Cerebellar cortex (tissue), 1 donor: ENCODE measurements at regions not wholly inside any gene's neighbourhood (a gene's known extent, or its start where the extent isn't known, plus 50 kb on each side); places are given as distances from the start of the nearest gene placed in this dataset.

Source experiments
- DNase-seq: peaks from one replicate; pipeline ENCODE4 v3.0.0-alpha.2; 2015; ENCODE audit warnings: low spot score

DNA sequence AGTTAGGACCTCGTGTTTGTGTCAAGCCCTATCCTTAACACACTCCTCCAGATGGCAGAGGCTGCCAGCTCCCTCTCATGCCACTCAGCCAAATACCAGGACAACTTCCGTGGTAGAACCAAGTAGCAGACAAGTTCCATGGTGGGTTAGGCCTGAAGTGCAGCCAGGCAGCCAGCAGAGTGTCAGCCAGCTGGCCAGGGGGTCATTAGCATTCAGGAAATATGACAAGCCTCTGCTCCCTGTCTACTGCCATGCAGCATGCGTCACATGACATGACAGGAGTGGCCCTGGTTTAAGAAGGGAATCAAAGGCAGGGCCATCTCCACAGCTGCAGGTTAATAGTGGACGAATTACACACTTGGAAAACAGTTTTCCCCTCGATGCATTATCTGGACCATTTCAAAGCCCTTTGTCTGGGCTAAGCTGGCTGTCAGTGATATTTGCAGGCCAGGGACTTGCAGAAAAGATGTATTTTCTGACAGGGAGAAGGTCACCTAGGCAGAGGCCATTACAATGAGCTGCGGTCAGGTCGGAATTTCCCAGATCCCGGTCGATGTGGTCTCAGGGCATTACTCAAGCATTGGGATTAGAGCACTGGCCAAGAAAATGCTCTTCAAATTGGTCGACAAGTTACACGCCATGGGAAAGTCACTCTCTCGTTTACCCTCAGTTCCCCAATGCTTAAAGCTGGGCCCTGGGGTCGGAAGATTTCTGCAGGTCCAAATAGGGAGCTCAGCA lies 461.7 kb upstream of the CADM1 start:
- no peak for DNase-seq

DNA sequence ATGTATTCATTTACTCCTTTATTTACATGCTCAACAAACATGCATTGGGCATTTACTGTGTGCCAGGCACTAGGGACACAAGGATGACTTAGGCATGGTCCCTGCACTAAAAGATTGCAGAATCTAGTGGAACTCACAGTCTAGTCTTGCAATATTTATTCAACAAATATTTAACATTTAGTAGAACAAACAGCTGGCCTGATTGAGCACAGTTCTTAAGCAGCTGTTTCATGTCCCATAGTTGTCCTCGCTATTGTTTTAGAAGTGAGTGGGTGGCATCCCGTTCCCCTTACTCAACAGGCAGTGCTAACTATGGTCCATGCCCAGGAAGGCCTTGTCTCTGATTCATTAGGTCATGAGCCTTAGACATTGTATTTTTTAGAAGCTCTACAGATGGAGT lies 459.9 kb upstream of the CADM1 start:
- no peak for DNase-seq

- DNase-seq, result no peak
Observed at GRCh38 chr11:115963156-115963555, 458.9 kb upstream of the CADM1 start.

GRCh38 chr11:115961159-115962003 lies 457.2 kb upstream of the CADM1 start:
- peak; percentile 65 for DNase-seq

DNA sequence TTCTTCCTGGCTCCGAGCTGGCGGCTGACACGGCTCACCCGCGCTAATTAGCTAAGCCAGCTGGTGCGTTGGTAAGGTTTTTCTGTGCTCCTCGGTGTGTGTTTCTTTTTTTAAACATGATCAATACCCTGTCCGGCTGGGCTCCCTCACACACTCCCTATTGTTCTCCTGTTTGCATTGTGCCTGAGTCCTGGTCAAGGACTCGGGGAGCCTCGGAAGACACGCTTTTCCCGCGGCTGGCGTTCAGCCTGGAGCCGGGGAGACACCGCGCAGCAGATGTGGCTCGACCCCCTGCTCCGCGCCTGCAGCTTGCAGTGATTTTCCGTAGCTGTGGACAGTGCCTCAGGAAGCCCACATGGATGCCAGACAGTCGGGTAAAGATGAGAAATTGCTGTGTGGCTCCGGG lies 454.9 kb upstream of the CADM1 start:
- DNase-seq, result peak; percentile 24

GRCh38 chr11:115958089-115959000 lies 454.1 kb upstream of the CADM1 start:
- no peak for DNase-seq

DNA sequence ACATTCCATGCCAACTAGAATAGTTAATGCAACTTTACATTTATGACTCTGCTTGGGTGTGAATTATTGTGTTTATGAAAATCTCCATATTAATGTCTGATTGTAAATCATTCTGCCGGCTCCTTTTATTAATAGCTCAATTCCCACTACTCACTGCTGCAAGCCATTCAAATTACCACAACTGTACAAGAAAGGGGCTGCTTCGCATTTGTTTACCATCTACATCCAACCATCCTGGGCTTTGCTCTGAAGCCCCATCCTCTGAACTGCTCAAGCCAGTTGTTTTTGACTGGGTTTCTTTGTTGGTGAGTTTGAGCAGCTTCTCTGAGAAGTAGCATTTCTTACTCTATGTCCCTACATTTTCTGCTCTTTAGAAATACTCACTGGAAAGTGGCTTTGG lies 451.6 kb upstream of the CADM1 start:
- DNase-seq, result no peak

DNA sequence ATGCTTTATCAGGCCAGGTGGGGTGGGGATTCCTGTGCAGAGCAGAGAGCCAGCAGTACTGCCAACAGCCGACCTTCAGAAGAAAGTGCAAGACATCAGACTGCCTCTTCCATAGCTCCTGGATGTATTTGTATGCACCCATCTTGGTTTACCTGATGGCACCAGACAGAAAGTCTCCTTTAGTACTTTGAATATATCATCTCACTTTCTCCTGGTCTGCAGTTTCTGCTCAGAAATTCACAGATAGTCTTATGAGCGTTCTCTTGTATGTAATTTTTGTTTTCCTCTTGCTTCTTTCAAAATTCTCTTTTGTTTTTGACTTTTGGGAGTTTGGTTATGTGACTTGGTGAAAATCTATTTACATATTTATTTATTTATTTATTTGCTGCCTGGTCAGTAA lies 446.4 kb upstream of the CADM1 start:
- DNase-seq, result no peak

DNA sequence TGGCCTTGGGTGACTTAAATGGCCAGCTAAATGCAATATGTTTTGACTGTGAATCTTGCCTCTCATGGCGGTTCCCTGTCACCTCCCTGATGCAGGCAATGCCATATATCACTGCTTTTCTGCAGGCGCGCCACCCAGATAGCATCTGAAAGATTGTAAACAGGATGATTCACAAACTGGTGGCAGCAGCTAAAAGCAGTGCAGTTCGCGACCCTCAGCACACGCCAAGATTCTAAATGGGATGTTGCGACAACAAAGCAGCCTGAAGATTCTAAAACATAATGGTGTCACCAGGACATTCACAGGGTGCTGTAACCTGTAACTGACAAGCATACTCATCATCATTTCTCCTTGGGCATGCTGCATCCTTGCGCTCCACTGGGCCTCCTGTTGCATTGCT lies 440.4 kb upstream of the CADM1 start:
- DNase-seq, result no peak

- no peak for DNase-seq
Observed at GRCh38 chr11:115942011-115942410, 437.8 kb upstream of the CADM1 start.

GRCh38 chr11:115941481-115941993 lies 437.3 kb upstream of the CADM1 start:
- DNase-seq, result no peak

DNA sequence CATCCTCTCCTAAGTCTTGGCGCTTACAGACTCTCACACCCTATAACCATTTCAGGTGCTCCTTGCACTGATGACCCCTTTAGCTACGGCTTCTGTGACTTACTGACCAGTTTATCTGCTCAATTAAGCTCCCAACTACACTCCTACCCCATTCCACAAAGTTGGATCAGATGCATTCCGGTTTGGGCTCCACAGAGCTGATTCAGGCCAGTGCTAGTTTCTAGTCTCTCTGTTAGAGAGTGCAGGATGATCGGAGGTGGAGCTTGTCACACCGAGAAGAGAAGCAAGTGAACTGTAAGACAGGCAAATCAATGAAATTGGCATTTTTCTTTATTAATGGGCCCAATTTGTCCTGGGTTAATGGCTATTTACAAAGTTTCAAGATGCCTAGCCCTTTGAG lies 436.8 kb upstream of the CADM1 start:
- no peak for DNase-seq

GRCh38 chr11:115939731-115940421 lies 435.7 kb upstream of the CADM1 start:
- no peak for DNase-seq

- no peak for DNase-seq
Observed at GRCh38 chr11:115939104-115939730, 435.0 kb upstream of the CADM1 start.

- no peak for DNase-seq
Observed at GRCh38 chr11:115933564-115933963, 429.3 kb upstream of the CADM1 start.

- no peak for DNase-seq
Observed at GRCh38 chr11:115931548-115932083, 427.4 kb upstream of the CADM1 start.

GRCh38 chr11:115930886-115931547 lies 426.8 kb upstream of the CADM1 start:
- DNase-seq, result no peak

- DNase-seq, result no peak
Observed at GRCh38 chr11:115930291-115930690, 426.1 kb upstream of the CADM1 start.

DNA sequence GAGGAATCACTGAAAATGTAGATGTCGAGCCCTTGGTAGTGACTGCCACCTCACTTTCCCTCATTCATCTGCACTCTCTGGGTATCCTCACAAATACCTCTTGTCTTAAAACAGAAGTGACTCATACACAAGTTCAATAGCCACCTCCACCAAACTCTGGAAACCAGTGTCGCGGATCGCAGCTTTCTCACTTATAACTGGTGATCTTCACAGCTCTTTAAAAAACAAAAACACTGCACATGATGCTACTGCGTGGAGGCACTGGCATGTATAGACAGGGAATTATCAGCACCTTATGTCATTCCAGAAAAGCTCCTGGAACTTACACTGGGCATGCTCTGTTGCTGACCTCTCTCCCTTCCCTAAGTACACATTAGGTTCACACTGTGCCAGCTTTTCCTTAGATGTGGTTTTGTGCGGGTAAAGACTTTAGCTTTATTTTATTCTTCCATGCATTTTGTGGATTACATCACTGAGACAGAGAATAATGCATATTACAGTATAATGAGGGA lies 425.5 kb upstream of the CADM1 start:
- DNase-seq, result no peak

GRCh38 chr11:115928811-115929210 lies 424.6 kb upstream of the CADM1 start:
- DNase-seq, result no peak
